ENCODE measurements at regions not wholly inside any gene's neighbourhood (a gene's known extent, or its start where the extent isn't known, plus 50 kb on each side); places are given as distances from the start of the nearest gene placed in this dataset.

DNA sequence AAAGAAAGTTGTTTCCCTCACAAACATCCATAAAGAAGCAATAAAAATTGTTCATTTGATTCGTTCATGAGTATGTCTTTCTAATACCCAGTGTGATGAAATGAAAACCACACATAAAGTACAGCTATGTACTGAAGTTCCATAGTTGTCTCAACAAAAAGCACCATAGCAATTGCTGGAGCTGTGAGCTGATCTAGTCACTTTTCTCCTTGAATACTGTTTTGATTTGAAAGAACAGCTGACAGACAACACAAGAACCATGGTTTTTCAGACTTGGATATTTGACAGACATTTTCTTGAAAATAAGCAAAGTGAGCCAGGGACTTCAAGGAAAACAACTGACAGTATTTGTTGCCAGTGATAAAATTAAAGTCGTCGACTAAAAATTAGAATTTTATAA lies 237.1 kb upstream of the PLD5 start:
- H3K36me3 ChIP-seq (ENCODE audit: insufficient read depth, low read length): no peaks in the 10 kb centered on the region
- no peak overlapping the region for H3K4me3 ChIP-seq (ENCODE audit: low read length)
- no peak overlapping the region for H3K4me2 ChIP-seq (ENCODE audit: low read depth, low read length, poor library complexity, severe bottlenecking)
- H3K9me2 ChIP-seq (replicated peaks; ENCODE audit: insufficient read depth, low read length): no peaks in the 10 kb centered on the region
- no peak overlapping the region for H2AFZ ChIP-seq (ENCODE audit: low read length)
- no peaks in the 10 kb centered on the region for H3K4me1 ChIP-seq (ENCODE audit: low read length)
- no peaks in the 10 kb centered on the region for H3K9me3 ChIP-seq (ENCODE audit: low read length)
- H3K27me3 ChIP-seq (ENCODE audit: low read length): no peaks in the 10 kb centered on the region
- no peak for DNase-seq
- H3K27ac ChIP-seq (ENCODE audit: low read length): no peak overlapping the region
- no peak overlapping the region for H3K9ac ChIP-seq (ENCODE audit: low read length)
- no peaks in the 10 kb centered on the region for H4K20me1 ChIP-seq (ENCODE audit: insufficient read depth, low read depth, low read length)
- H3K79me2 ChIP-seq (ENCODE audit: low read length): no peaks in the 10 kb centered on the region

GRCh38 chr1:242754926-242755325 lies 230.4 kb upstream of the PLD5 start:
- DNase-seq: no peak
- Histone ChIP-seq H4K20me1 (ENCODE audit: insufficient read depth, low read depth, low read length) (no peaks in the 10 kb centered on the region), H3K36me3 (ENCODE audit: insufficient read depth, low read length) (no peaks in the 10 kb centered on the region)

GRCh38 chr1:242754125-242754524 lies 229.6 kb upstream of the PLD5 start:
- Histone ChIP-seq H2AFZ (ENCODE audit: low read length) (no peak overlapping the region), H3K79me2 (ENCODE audit: low read length) (no peaks in the 10 kb centered on the region), H3K4me1 (ENCODE audit: low read length) (no peaks in the 10 kb centered on the region), H3K27ac (ENCODE audit: low read length) (no peak overlapping the region), H3K9me3 (ENCODE audit: low read length) (no peaks in the 10 kb centered on the region), H3K27me3 (ENCODE audit: low read length) (no peaks in the 10 kb centered on the region), H3K9me2 (replicated peaks; ENCODE audit: insufficient read depth, low read length) (no peaks in the 10 kb centered on the region), H4K20me1 (ENCODE audit: insufficient read depth, low read depth, low read length) (no peaks in the 10 kb centered on the region), H3K36me3 (ENCODE audit: insufficient read depth, low read length) (no peaks in the 10 kb centered on the region), H3K4me2 (ENCODE audit: low read depth, low read length, poor library complexity, severe bottlenecking) (no peak overlapping the region), H3K4me3 (ENCODE audit: low read length) (no peak overlapping the region), H3K9ac (ENCODE audit: low read length) (no peak overlapping the region)
- DNase-seq: no peak

More at GRCh38 chr1:242754926-242755325, 230.4 kb upstream of the PLD5 start:
- H3K27ac ChIP-seq (ENCODE audit: low read length): no peak overlapping the region
- no peaks in the 10 kb centered on the region for H3K79me2 ChIP-seq (ENCODE audit: low read length)
- no peaks in the 10 kb centered on the region for H3K27me3 ChIP-seq (ENCODE audit: low read length)
- H2AFZ ChIP-seq (ENCODE audit: low read length): no peak overlapping the region
- H3K4me1 ChIP-seq (ENCODE audit: low read length): no peaks in the 10 kb centered on the region
- H3K4me3 ChIP-seq (ENCODE audit: low read length): no peak overlapping the region
- H3K9ac ChIP-seq (ENCODE audit: low read length): no peak overlapping the region
- no peaks in the 10 kb centered on the region for H3K9me3 ChIP-seq (ENCODE audit: low read length)
- H3K4me2 ChIP-seq (ENCODE audit: low read depth, low read length, poor library complexity, severe bottlenecking): no peak overlapping the region
- H3K9me2 ChIP-seq (replicated peaks; ENCODE audit: insufficient read depth, low read length): no peaks in the 10 kb centered on the region

- Histone ChIP-seq H4K20me1 (ENCODE audit: insufficient read depth, low read depth, low read length) (no peaks in the 10 kb centered on the region), H3K36me3 (ENCODE audit: insufficient read depth, low read length) (no peaks in the 10 kb centered on the region), H3K27me3 (ENCODE audit: low read length) (no peaks in the 10 kb centered on the region), H3K79me2 (ENCODE audit: low read length) (no peaks in the 10 kb centered on the region), H3K9me2 (replicated peaks; ENCODE audit: insufficient read depth, low read length) (no peaks in the 10 kb centered on the region), H3K4me1 (ENCODE audit: low read length) (no peaks in the 10 kb centered on the region), H3K9ac (ENCODE audit: low read length) (no peak overlapping the region), H3K27ac (ENCODE audit: low read length) (no peak overlapping the region), H3K9me3 (ENCODE audit: low read length) (no peaks in the 10 kb centered on the region), H3K4me2 (ENCODE audit: low read depth, low read length, poor library complexity, severe bottlenecking) (no peak overlapping the region), H3K4me3 (ENCODE audit: low read length) (no peak overlapping the region), H2AFZ (ENCODE audit: low read length) (no peak overlapping the region)
- DNase-seq: no peak
These were observed 222.7 kb upstream of the PLD5 start for GRCh38 chr1:242747233-242747632.

DNA sequence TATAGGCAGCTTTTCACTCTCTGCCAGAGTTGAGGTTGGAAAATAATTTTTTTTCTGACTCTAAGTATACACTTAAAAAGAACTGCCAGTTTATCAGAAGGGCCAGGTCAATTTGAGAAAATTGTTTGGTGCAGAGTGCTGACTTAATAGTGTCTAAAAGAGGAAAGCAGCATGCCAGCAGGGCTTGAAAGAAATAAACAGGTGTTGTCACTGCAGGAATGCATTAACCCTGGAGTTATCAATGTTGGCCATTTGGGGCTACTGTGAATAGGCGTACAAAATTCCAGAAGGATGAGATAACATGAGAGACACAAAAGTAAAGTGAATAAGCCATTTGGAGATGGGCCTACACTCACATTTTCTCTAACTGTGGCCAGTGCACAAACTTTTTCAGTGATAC lies 220.6 kb upstream of the PLD5 start:
- Histone ChIP-seq H3K4me1 (ENCODE audit: low read length) (no peaks in the 10 kb centered on the region), H3K36me3 (ENCODE audit: insufficient read depth, low read length) (no peaks in the 10 kb centered on the region), H3K27ac (ENCODE audit: low read length) (no peak overlapping the region), H2AFZ (ENCODE audit: low read length) (no peak overlapping the region), H3K9me2 (replicated peaks; ENCODE audit: insufficient read depth, low read length) (no peaks in the 10 kb centered on the region), H3K9me3 (ENCODE audit: low read length) (no peaks in the 10 kb centered on the region), H4K20me1 (ENCODE audit: insufficient read depth, low read depth, low read length) (no peaks in the 10 kb centered on the region), H3K4me2 (ENCODE audit: low read depth, low read length, poor library complexity, severe bottlenecking) (no peak overlapping the region), H3K79me2 (ENCODE audit: low read length) (no peaks in the 10 kb centered on the region), H3K4me3 (ENCODE audit: low read length) (no peak overlapping the region), H3K9ac (ENCODE audit: low read length) (no peak overlapping the region), H3K27me3 (ENCODE audit: low read length) (no peaks in the 10 kb centered on the region)
- no peak for DNase-seq

- Histone ChIP-seq H3K9me3 (ENCODE audit: low read length) (no peaks in the 10 kb centered on the region), H3K27me3 (ENCODE audit: low read length) (no peaks in the 10 kb centered on the region), H3K4me2 (ENCODE audit: low read depth, low read length, poor library complexity, severe bottlenecking) (no peak overlapping the region), H3K9me2 (replicated peaks; ENCODE audit: insufficient read depth, low read length) (no peaks in the 10 kb centered on the region), H3K27ac (ENCODE audit: low read length) (no peak overlapping the region), H3K79me2 (ENCODE audit: low read length) (no peaks in the 10 kb centered on the region), H3K9ac (ENCODE audit: low read length) (no peak overlapping the region), H3K4me1 (ENCODE audit: low read length) (no peaks in the 10 kb centered on the region), H3K36me3 (ENCODE audit: insufficient read depth, low read length) (no peaks in the 10 kb centered on the region), H2AFZ (ENCODE audit: low read length) (no peak overlapping the region), H4K20me1 (ENCODE audit: insufficient read depth, low read depth, low read length) (no peaks in the 10 kb centered on the region), H3K4me3 (ENCODE audit: low read length) (no peak overlapping the region)
- DNase-seq: no peak
These were observed 219.7 kb upstream of the PLD5 start for GRCh38 chr1:242743983-242744780.

- no peak overlapping the region for H3K9ac ChIP-seq (ENCODE audit: low read length)
- DNase-seq: no peak
- H3K4me1 ChIP-seq (ENCODE audit: low read length): no peaks in the 10 kb centered on the region
- no peaks in the 10 kb centered on the region for H3K36me3 ChIP-seq (ENCODE audit: insufficient read depth, low read length)
- no peak overlapping the region for H3K4me3 ChIP-seq (ENCODE audit: low read length)
- H3K27me3 ChIP-seq (ENCODE audit: low read length): no peaks in the 10 kb centered on the region
- no peak overlapping the region for H3K4me2 ChIP-seq (ENCODE audit: low read depth, low read length, poor library complexity, severe bottlenecking)
- no peak overlapping the region for H2AFZ ChIP-seq (ENCODE audit: low read length)
- no peak overlapping the region for H3K27ac ChIP-seq (ENCODE audit: low read length)
- no peaks in the 10 kb centered on the region for H4K20me1 ChIP-seq (ENCODE audit: insufficient read depth, low read depth, low read length)
- no peaks in the 10 kb centered on the region for H3K79me2 ChIP-seq (ENCODE audit: low read length)
- H3K9me3 ChIP-seq (ENCODE audit: low read length): no peaks in the 10 kb centered on the region
- no peaks in the 10 kb centered on the region for H3K9me2 ChIP-seq (replicated peaks; ENCODE audit: insufficient read depth, low read length)
These were observed 214.5 kb upstream of the PLD5 start for GRCh38 chr1:242738702-242739645.

GRCh38 chr1:242736611-242737010 lies 212.1 kb upstream of the PLD5 start:
- Histone ChIP-seq H2AFZ (ENCODE audit: low read length) (no peak overlapping the region), H3K4me1 (ENCODE audit: low read length) (no peaks in the 10 kb centered on the region)

More at GRCh38 chr1:242736611-242737010, 212.1 kb upstream of the PLD5 start:
- H3K4me3 ChIP-seq (ENCODE audit: low read length): no peak overlapping the region
- H3K36me3 ChIP-seq (ENCODE audit: insufficient read depth, low read length): no peaks in the 10 kb centered on the region
- H3K79me2 ChIP-seq (ENCODE audit: low read length): no peaks in the 10 kb centered on the region
- H4K20me1 ChIP-seq (ENCODE audit: insufficient read depth, low read depth, low read length): no peaks in the 10 kb centered on the region
- DNase-seq: no peak
- H3K9me3 ChIP-seq (ENCODE audit: low read length): no peaks in the 10 kb centered on the region
- no peak overlapping the region for H3K9ac ChIP-seq (ENCODE audit: low read length)
- H3K27ac ChIP-seq (ENCODE audit: low read length): no peak overlapping the region
- no peaks in the 10 kb centered on the region for H3K27me3 ChIP-seq (ENCODE audit: low read length)
- 0 out of 2 replicates have a peak, but pooled peaks cover 3% of the 10 kb centered on the region for H3K9me2 ChIP-seq (replicated peaks; ENCODE audit: insufficient read depth, low read length)
- H3K4me2 ChIP-seq (ENCODE audit: low read depth, low read length, poor library complexity, severe bottlenecking): no peak overlapping the region

Measured in Karpas-422 (cell line).